Mesendoderm (in vitro differentiated cells): ENCODE measurements at regions not wholly inside any gene's neighbourhood (a gene's known extent, or its start where the extent isn't known, plus 50 kb on each side); places are given as distances from the start of the nearest gene placed in this dataset.
"Not testable (repeated sequence)": the region's sequence is repeated elsewhere in the genome, so short reads cannot be mapped to it uniquely, and the experiment has no call there.

Source experiments
- DNase-seq: peaks from one replicate; pipeline ENCODE4 v3.0.0; 2013
- H2AK5ac ChIP-seq: 2 replicates; pipeline ENCODE4 v1.6.1; 2013; ENCODE audit warnings: low read length, inconsistent platforms
- H2BK120ac ChIP-seq: 2 replicates; pipeline ENCODE4 v1.6.1; 2013; ENCODE audit warnings: low read depth, mild to moderate bottlenecking, low read length, moderate library complexity, mixed read lengths
- H2BK15ac ChIP-seq: replicated peaks from 2 replicates; pipeline ENCODE4 v1.6.1; 2013; ENCODE audit warnings: low read depth, mild to moderate bottlenecking, moderate library complexity
- H2BK5ac ChIP-seq: 2 replicates; pipeline ENCODE4 v1.6.1; 2013; ENCODE audit warnings: low read length, inconsistent platforms
- H3K18ac ChIP-seq: 2 replicates; pipeline ENCODE4 v1.6.1; 2013; ENCODE audit warnings: mild to moderate bottlenecking, low read length, mixed read lengths
- H3K23ac ChIP-seq: one replicate; pipeline ENCODE4 v1.6.1; 2013; ENCODE audit warnings: low read length
- H3K27ac ChIP-seq: 2 replicates; pipeline ENCODE4 v1.5.1; 2013; ENCODE audit warnings: low read depth, mild to moderate bottlenecking, inconsistent platforms, low read length, moderate library complexity
- H3K27me3 ChIP-seq: 2 replicates; pipeline ENCODE4 v1.6.1; 2013; ENCODE audit warnings: low read length, control low read depth, mild to moderate bottlenecking, inconsistent platforms; ENCODE audit not compliant: insufficient read depth, poor library complexity
- H3K36me3 ChIP-seq: 2 replicates; pipeline ENCODE4 v1.6.1; 2013; ENCODE audit warnings: low read length, inconsistent platforms; ENCODE audit not compliant: control insufficient read depth, insufficient read depth
- H3K4ac ChIP-seq: one replicate; pipeline ENCODE4 v1.6.1; 2013; ENCODE audit warnings: low read depth, mild to moderate bottlenecking, low read length, moderate library complexity
- H3K4me1 ChIP-seq: 2 replicates; pipeline ENCODE4 v1.6.1; 2013; ENCODE audit warnings: low read depth, low read length, inconsistent platforms; ENCODE audit not compliant: control insufficient read depth
- H3K4me2 ChIP-seq: 2 replicates; pipeline ENCODE4 v1.6.1; 2013; ENCODE audit warnings: low read length
- H3K4me3 ChIP-seq: 2 replicates; pipeline ENCODE4 v1.5.1; 2013; ENCODE audit warnings: mild to moderate bottlenecking, low read length
- H3K56ac ChIP-seq: one replicate; pipeline ENCODE4 v1.6.1; 2013; ENCODE audit warnings: low read length
- H3K79me1 ChIP-seq: 2 replicates; pipeline ENCODE4 v1.6.1; 2013; ENCODE audit warnings: low read length, inconsistent platforms
- H3K79me2 ChIP-seq: 2 replicates; pipeline ENCODE4 v1.6.1; 2013; ENCODE audit warnings: mild to moderate bottlenecking, low read length; ENCODE audit not compliant: control insufficient read depth, insufficient read depth
- H3K9ac ChIP-seq: 2 replicates; pipeline ENCODE4 v1.6.1; 2013; ENCODE audit warnings: low read length, inconsistent platforms
- H4K5ac ChIP-seq: one replicate; pipeline ENCODE4 v1.6.1; 2013; ENCODE audit warnings: low read length
- H4K8ac ChIP-seq: one replicate; pipeline ENCODE4 v1.6.1; 2013; ENCODE audit warnings: low read depth, mild to moderate bottlenecking, control low read depth, low read length, moderate library complexity
- WGBS: extraction: QIAGEN DNeasy Blood & Tissue Kit; methylation state at CpG from one replicate; pipeline ENCODE4 v1.1.7; 2013; ENCODE audit warnings: low lambda C conversion rate, missing lambda C conversion rate; ENCODE audit not compliant: insufficient coverage; ENCODE audit errors: extremely low coverage; 5-methylcytosine and 5-hydroxymethylcytosine counted together

- H3K56ac ChIP-seq, H3K36me3 ChIP-seq, H3K79me1 ChIP-seq, H3K4me1 ChIP-seq, H2AK5ac ChIP-seq, H3K4me2 ChIP-seq, H2BK120ac ChIP-seq, H4K8ac ChIP-seq, H3K4ac ChIP-seq, H2BK5ac ChIP-seq, DNase-seq, H3K4me3 ChIP-seq, H3K27me3 ChIP-seq, H3K79me2 ChIP-seq, H3K23ac ChIP-seq, H3K27ac ChIP-seq, H3K9ac ChIP-seq, H2BK15ac ChIP-seq, H3K18ac ChIP-seq, H4K5ac ChIP-seq: not testable (repeated sequence)
- no CpG with 5 or more reads among the region's 2 CpGs for WGBS
Observed at GRCh38 chr7:106436933-106437332, 152.2 kb upstream of the NAMPT start.

DNA sequence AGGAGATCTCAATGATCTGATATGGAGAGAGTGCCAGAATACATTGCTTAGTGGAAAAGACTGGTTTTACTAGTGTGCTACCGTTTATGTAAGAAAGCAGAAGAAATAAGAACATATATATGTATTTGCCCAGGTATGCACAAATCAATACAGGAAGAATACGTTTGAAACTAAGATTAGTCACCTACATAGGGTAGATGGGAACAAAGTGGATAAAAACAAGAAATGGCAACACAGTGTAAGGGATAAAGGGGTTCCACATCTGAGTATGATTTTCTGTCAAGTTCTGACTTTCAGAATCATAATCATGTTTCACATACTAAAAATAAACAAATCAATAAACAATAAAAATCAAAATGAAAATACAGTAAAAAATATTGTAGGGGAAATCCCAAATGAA lies 148.6 kb upstream of the NAMPT start:
- Histone ChIP-seq H3K4me3 (no peak overlapping the region), H3K18ac (no peak overlapping the region), H2AK5ac (no peak overlapping the region), H4K8ac (no peak overlapping the region), H3K23ac (no peak overlapping the region), H4K5ac (no peak overlapping the region), H3K36me3 (no peaks in the 10 kb centered on the region), H3K4ac (no peak overlapping the region), H2BK120ac (no peak overlapping the region), H3K56ac (no peak overlapping the region), H3K79me1 (no peaks in the 10 kb centered on the region), H3K4me1 (no peaks in the 10 kb centered on the region), H3K9ac (no peak overlapping the region), H2BK5ac (no peak overlapping the region), H2BK15ac (no peak overlapping the region), H3K27ac (no peak overlapping the region), H3K27me3 (no peaks in the 10 kb centered on the region), H3K79me2 (no peaks in the 10 kb centered on the region), H3K4me2 (no peak overlapping the region)
- WGBS: no CpG with 5 or more reads among the region's 2 CpGs
- no peak for DNase-seq

DNA sequence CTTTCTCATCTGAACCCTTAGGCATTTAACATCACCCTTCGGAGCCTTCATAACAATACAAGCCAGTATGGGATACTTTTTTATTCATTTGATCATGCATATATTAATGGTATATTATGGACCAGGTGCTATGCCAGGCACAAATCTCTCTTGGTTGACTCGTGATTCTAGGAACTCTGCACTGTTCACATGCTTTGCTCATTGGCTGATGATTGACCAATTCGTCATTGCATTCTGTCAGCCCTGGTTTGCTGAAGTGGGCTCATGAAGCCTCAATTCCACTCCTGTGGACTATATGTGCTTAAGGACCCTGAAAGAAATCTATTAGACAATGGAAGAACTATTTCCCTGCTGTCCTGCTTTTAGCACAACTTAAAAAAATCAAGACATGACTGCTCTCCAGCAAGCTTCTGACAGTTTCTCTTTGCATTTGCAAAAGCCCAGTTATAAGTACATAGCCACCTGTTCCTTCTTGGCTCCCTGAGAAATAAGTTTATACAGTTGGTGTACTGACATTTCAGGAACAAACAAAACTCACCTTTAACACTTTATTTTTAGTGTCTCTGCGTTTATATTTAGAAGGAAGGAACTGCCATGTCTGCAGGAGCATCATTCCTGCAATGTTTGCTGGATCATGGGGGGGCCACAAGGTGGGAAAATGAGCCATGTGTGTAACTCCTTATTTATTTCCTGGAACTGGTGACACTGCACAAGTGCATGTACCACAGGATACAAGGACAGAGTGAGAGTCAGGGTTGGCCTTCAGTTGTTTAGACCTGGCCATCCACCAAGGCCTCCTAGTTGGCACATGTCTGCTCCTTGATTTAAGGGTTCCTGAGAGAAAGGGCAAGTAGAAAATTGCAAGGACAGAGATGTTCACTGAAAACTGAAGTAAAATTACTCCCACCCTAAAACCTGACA lies 146.0 kb upstream of the NAMPT start:
- Histone ChIP-seq H2BK15ac (no peak overlapping the region), H3K4ac (no peak overlapping the region), H3K4me1 (no peaks in the 10 kb centered on the region), H3K36me3 (no peaks in the 10 kb centered on the region), H3K27me3 (no peaks in the 10 kb centered on the region), H3K56ac (no peak overlapping the region), H2BK120ac (no peak overlapping the region), H3K27ac (no peak overlapping the region), H3K79me1 (no peaks in the 10 kb centered on the region), H3K23ac (no peak overlapping the region), H3K18ac (no peak overlapping the region), H3K4me2 (no peak overlapping the region), H4K5ac (no peak overlapping the region), H3K79me2 (no peaks in the 10 kb centered on the region), H4K8ac (no peak overlapping the region), H3K4me3 (no peak overlapping the region), H2BK5ac (no peak overlapping the region), H2AK5ac (no peak overlapping the region), H3K9ac (no peak overlapping the region)
- no peak for DNase-seq
- no CpG with 5 or more reads among the region's 4 CpGs for WGBS

GRCh38 chr7:106430103-106430502 lies 145.3 kb upstream of the NAMPT start:
- H3K23ac ChIP-seq: no peak overlapping the region
- H3K56ac ChIP-seq: no peak overlapping the region
- no peaks in the 10 kb centered on the region for H3K36me3 ChIP-seq
- H3K4me1 ChIP-seq: no peaks in the 10 kb centered on the region
- H3K27ac ChIP-seq: no peak overlapping the region
- no peak overlapping the region for H3K4me2 ChIP-seq
- H2AK5ac ChIP-seq: no peak overlapping the region
- H2BK5ac ChIP-seq: no peak overlapping the region
- H4K5ac ChIP-seq: no peak overlapping the region
- H3K79me1 ChIP-seq: no peaks in the 10 kb centered on the region
- no peaks in the 10 kb centered on the region for H3K79me2 ChIP-seq
- H2BK15ac ChIP-seq: no peak overlapping the region
- no peak overlapping the region for H3K18ac ChIP-seq
- no peaks in the 10 kb centered on the region for H3K27me3 ChIP-seq
- no peak overlapping the region for H4K8ac ChIP-seq
- no peak overlapping the region for H3K4ac ChIP-seq
- no peak overlapping the region for H2BK120ac ChIP-seq
- no peak for DNase-seq
- H3K4me3 ChIP-seq: no peak overlapping the region
- no CpG with 5 or more reads among the region's 4 CpGs for WGBS
- H3K9ac ChIP-seq: no peak overlapping the region

- no peak overlapping the region for H2BK15ac ChIP-seq
- no peak overlapping the region for H3K18ac ChIP-seq
- no peak overlapping the region for H3K27ac ChIP-seq
- H2BK5ac ChIP-seq: no peak overlapping the region
- H3K4me1 ChIP-seq: no peaks in the 10 kb centered on the region
- H3K27me3 ChIP-seq: no peaks in the 10 kb centered on the region
- H3K4me2 ChIP-seq: no peak overlapping the region
- no peak overlapping the region for H3K56ac ChIP-seq
- H3K4me3 ChIP-seq: no peak overlapping the region
- H3K79me2 ChIP-seq: no peaks in the 10 kb centered on the region
- no peak overlapping the region for H2BK120ac ChIP-seq
- no peak overlapping the region for H3K23ac ChIP-seq
- H3K9ac ChIP-seq: no peak overlapping the region
- DNase-seq: no peak
- H2AK5ac ChIP-seq: no peak overlapping the region
- no peaks in the 10 kb centered on the region for H3K79me1 ChIP-seq
- H3K4ac ChIP-seq: no peak overlapping the region
- H4K8ac ChIP-seq: no peak overlapping the region
- H4K5ac ChIP-seq: no peak overlapping the region
- H3K36me3 ChIP-seq: no peaks in the 10 kb centered on the region
- no CpG with 5 or more reads among the region's 7 CpGs for WGBS
Observed at GRCh38 chr7:106426803-106427202, 142.0 kb upstream of the NAMPT start.
